MM.1S (cell line): ENCODE measurements at regions not wholly inside any gene's neighbourhood (a gene's known extent, or its start where the extent isn't known, plus 50 kb on each side); places are given as distances from the start of the nearest gene placed in this dataset.

Experiments used
- DNase-seq: peaks from one replicate; pipeline ENCODE4 v3.0.0-alpha.2; 2015
- H2AFZ ChIP-seq: fragments of 300-600 bp; sonication (generic); 2 replicates; pipeline ENCODE4 v1.6.0; 2016; ENCODE audit warnings: antibody characterized with exemption, low read length
- H3F3A ChIP-seq: fragments of 300-600 bp; sonication (generic); 2 replicates; pipeline ENCODE4 v1.6.1; 2016; ENCODE audit warnings: mild to moderate bottlenecking, antibody characterized with exemption, low read length, moderate library complexity, mixed read lengths; ENCODE audit not compliant: insufficient read depth
- H3K27ac ChIP-seq: fragments of 300-600 bp; sonication (generic); 2 replicates; pipeline ENCODE4 v1.5.1; 2016; ENCODE audit warnings: mild to moderate bottlenecking, low read length
- H3K27me3 ChIP-seq: fragments of 300-600 bp; sonication (generic); replicated peaks from 2 replicates; pipeline ENCODE4 v1.6.0; 2016; ENCODE audit warnings: low read length; ENCODE audit not compliant: insufficient read depth
- H3K36me3 ChIP-seq: fragments of 300-600 bp; sonication (generic); replicated peaks from 2 replicates; pipeline ENCODE4 v1.6.1; 2016; ENCODE audit warnings: mild to moderate bottlenecking, low read length, mixed read lengths; ENCODE audit not compliant: insufficient read depth
- H3K4me1 ChIP-seq: fragments of 300-600 bp; sonication (generic); 2 replicates; pipeline ENCODE4 v1.6.1; 2016; ENCODE audit warnings: low read length, mixed read lengths
- H3K4me2 ChIP-seq: fragments of 300-600 bp; sonication (generic); 2 replicates; pipeline ENCODE4 v1.6.0; 2016; ENCODE audit warnings: low read depth, low read length
- H3K4me3 ChIP-seq: fragments of 300-600 bp; sonication (generic); 2 replicates; pipeline ENCODE4 v1.5.1; 2016; ENCODE audit warnings: low read length, mixed read lengths
- H3K79me2 ChIP-seq: fragments of 300-600 bp; sonication (generic); 2 replicates; pipeline ENCODE4 v1.6.1; 2016; ENCODE audit warnings: mixed run types, low read length, mixed read lengths
- H3K9ac ChIP-seq: fragments of 300-600 bp; sonication (generic); 2 replicates; pipeline ENCODE4 v1.6.1; 2016; ENCODE audit warnings: low read length, mixed read lengths
- H3K9me2 ChIP-seq: fragments of 300-600 bp; sonication (generic); replicated peaks from 2 replicates; pipeline ENCODE4 v1.6.1; 2016; ENCODE audit warnings: mild to moderate bottlenecking, low read length, mixed read lengths; ENCODE audit not compliant: insufficient read depth
- H3K9me3 ChIP-seq: fragments of 300-600 bp; sonication (generic); replicated peaks from 2 replicates; pipeline ENCODE4 v1.6.1; 2016; ENCODE audit warnings: mild to moderate bottlenecking, low read length, mixed read lengths; ENCODE audit not compliant: insufficient read depth
- H4K20me1 ChIP-seq: fragments of 300-600 bp; sonication (generic); 2 replicates; pipeline ENCODE4 v1.6.1; 2016; ENCODE audit warnings: mild to moderate bottlenecking, low read length, moderate library complexity, mixed read lengths; ENCODE audit not compliant: insufficient read depth
- CTCF ChIP-seq: fragments of 300-600 bp; sonication (generic); IDR thresholded peaks from 2 replicates; pipeline ENCODE4 v1.5.1; 2016; ENCODE audit warnings: antibody characterized with exemption, low read length, mixed read lengths
- EZH2 ChIP-seq: fragments of 300-600 bp; sonication (generic); optimal IDR thresholded peaks from 2 replicates; pipeline ENCODE3; 2017; ENCODE audit warnings: low read depth, mild to moderate bottlenecking, antibody characterized with exemption, low read length, mixed read lengths
- EZH2phosphoT487 ChIP-seq: fragments of 300-600 bp; sonication (generic); IDR thresholded peaks from 2 replicates; pipeline ENCODE4 v1.6.1; 2018; ENCODE audit warnings: antibody characterized with exemption, low read length

GRCh38 chr2:5392658-5393057 is 299.5 kb upstream of the SOX11 start:
- Histone ChIP-seq H3K27me3 (no peaks in the 10 kb centered on the region), H3K9ac (no peak overlapping the region), H3K9me2 (no peaks in the 10 kb centered on the region), H3K9me3 (no peaks in the 10 kb centered on the region), H3K27ac (no peak overlapping the region), H3F3A (no peaks in the 10 kb centered on the region), H3K36me3 (no peaks in the 10 kb centered on the region), H2AFZ (no peak overlapping the region), H3K4me3 (no peak overlapping the region), H4K20me1 (no peaks in the 10 kb centered on the region), H3K79me2 (no peaks in the 10 kb centered on the region), H3K4me2 (no peak overlapping the region), H3K4me1 (no peaks in the 10 kb centered on the region)
- TF ChIP-seq CTCF (no peak), EZH2phosphoT487 (no peak), EZH2 (no peak)
- DNase-seq = no peak

- H3K4me1 ChIP-seq = no peaks in the 10 kb centered on the region
- H3K36me3 ChIP-seq = no peaks in the 10 kb centered on the region
- TF ChIP-seq EZH2 (no peak), EZH2phosphoT487 (no peak), CTCF (no peak)
- no peaks in the 10 kb centered on the region for H3K9me3 ChIP-seq
- no peak overlapping the region for H3K4me3 ChIP-seq
- H4K20me1 ChIP-seq = no peaks in the 10 kb centered on the region
- no peaks in the 10 kb centered on the region for H3F3A ChIP-seq
- no peak overlapping the region for H3K4me2 ChIP-seq
- H3K27me3 ChIP-seq = no peaks in the 10 kb centered on the region
- no peaks in the 10 kb centered on the region for H3K9me2 ChIP-seq
- no peak overlapping the region for H2AFZ ChIP-seq
- H3K79me2 ChIP-seq = no peaks in the 10 kb centered on the region
- no peak for DNase-seq
- no peak overlapping the region for H3K9ac ChIP-seq
- no peak overlapping the region for H3K27ac ChIP-seq
Measured at GRCh38 chr2:5393474-5393873, 298.7 kb upstream of the SOX11 start.

- no peaks in the 10 kb centered on the region for H3K9me2 ChIP-seq
- H3K27me3 ChIP-seq = no peaks in the 10 kb centered on the region
- no peak overlapping the region for H2AFZ ChIP-seq
- no peak overlapping the region for H3K4me3 ChIP-seq
- no peak for DNase-seq
- TF ChIP-seq EZH2phosphoT487 (no peak), EZH2 (no peak), CTCF (no peak)
- no peaks in the 10 kb centered on the region for H3K36me3 ChIP-seq
- H3K4me1 ChIP-seq = no peaks in the 10 kb centered on the region
- no peaks in the 10 kb centered on the region for H4K20me1 ChIP-seq
- no peaks in the 10 kb centered on the region for H3F3A ChIP-seq
- no peak overlapping the region for H3K4me2 ChIP-seq
- no peak overlapping the region for H3K27ac ChIP-seq
- no peaks in the 10 kb centered on the region for H3K9me3 ChIP-seq
- no peak overlapping the region for H3K9ac ChIP-seq
- no peaks in the 10 kb centered on the region for H3K79me2 ChIP-seq
Measured at GRCh38 chr2:5394223-5394622, 298.0 kb upstream of the SOX11 start.
